ENCODE measurements at regions not wholly inside any gene's neighbourhood (a gene's known extent, or its start where the extent isn't known, plus 50 kb on each side); places are given as distances from the start of the nearest gene placed in this dataset.

- Mint-ChIP-seq H3K9me3 (peaks cover 12% of the 10 kb centered on the region), H3K27ac (no peak overlapping the region), H3K36me3 (no peaks in the 10 kb centered on the region), H3K4me1 (no peaks in the 10 kb centered on the region), H3K27me3 (ENCODE audit: low read depth) (no peaks in the 10 kb centered on the region), H3K4me3 (no peak overlapping the region)
- no peak for TF ChIP-seq CTCF (IDR thresholded peaks at IDR 0.05; ENCODE audit: unreplicated experiment)
- no peak for DNase-seq (ENCODE audit: low spot score in 2 of 2, unreplicated experiment in 2 of 2)
These were observed 89.2 kb upstream of the DSCAM start for GRCh38 chr21:40936178-40936577.

GRCh38 chr21:40936771-40937261 lies 89.9 kb upstream of the DSCAM start:
- TF ChIP-seq CTCF (IDR thresholded peaks at IDR 0.05; ENCODE audit: unreplicated experiment): no peak
- Mint-ChIP-seq H3K36me3 (no peaks in the 10 kb centered on the region), H3K27ac (no peak overlapping the region), H3K27me3 (ENCODE audit: low read depth) (no peaks in the 10 kb centered on the region), H3K4me1 (no peaks in the 10 kb centered on the region), H3K4me3 (no peak overlapping the region), H3K9me3 (peaks cover 5% of the 10 kb centered on the region)
- no peak for DNase-seq (ENCODE audit: low spot score in 2 of 2, unreplicated experiment in 2 of 2)

GRCh38 chr21:40938078-40938477 lies 91.1 kb upstream of the DSCAM start:
- no peak overlapping the region for H3K4me3 Mint-ChIP-seq
- no peaks in the 10 kb centered on the region for H3K36me3 Mint-ChIP-seq
- no peak overlapping the region for H3K27ac Mint-ChIP-seq
- H3K4me1 Mint-ChIP-seq: no peaks in the 10 kb centered on the region
- no peak for TF ChIP-seq CTCF (IDR thresholded peaks at IDR 0.05; ENCODE audit: unreplicated experiment)
- no peaks in the 10 kb centered on the region for H3K27me3 Mint-ChIP-seq (ENCODE audit: low read depth)
- peaks cover 4% of the 10 kb centered on the region for H3K9me3 Mint-ChIP-seq
- DNase-seq (ENCODE audit: low spot score in 2 of 2, unreplicated experiment in 2 of 2): no peak

GRCh38 chr21:40938611-40939010 lies 91.7 kb upstream of the DSCAM start:
- Mint-ChIP-seq H3K36me3 (no peaks in the 10 kb centered on the region), H3K27me3 (ENCODE audit: low read depth) (no peaks in the 10 kb centered on the region), H3K27ac (no peak overlapping the region), H3K9me3 (no peaks in the 10 kb centered on the region), H3K4me3 (no peak overlapping the region), H3K4me1 (no peaks in the 10 kb centered on the region)
- TF ChIP-seq CTCF (IDR thresholded peaks at IDR 0.05; ENCODE audit: unreplicated experiment): no peak
- no peak for DNase-seq (ENCODE audit: low spot score in 2 of 2, unreplicated experiment in 2 of 2)

- no peak overlapping the region for H3K4me3 Mint-ChIP-seq
- H3K9me3 Mint-ChIP-seq: peaks cover 20% of the 10 kb centered on the region
- H3K4me1 Mint-ChIP-seq: no peaks in the 10 kb centered on the region
- H3K27ac Mint-ChIP-seq: no peak overlapping the region
- DNase-seq (ENCODE audit: low spot score in 2 of 2, unreplicated experiment in 2 of 2): no peak
- no peaks in the 10 kb centered on the region for H3K36me3 Mint-ChIP-seq
- no peak for TF ChIP-seq CTCF (IDR thresholded peaks at IDR 0.05; ENCODE audit: unreplicated experiment)
- H3K27me3 Mint-ChIP-seq (ENCODE audit: low read depth): no peaks in the 10 kb centered on the region
These were observed 100.8 kb upstream of the DSCAM start for GRCh38 chr21:40947713-40948112.

- no peaks in the 10 kb centered on the region for H3K36me3 Mint-ChIP-seq
- DNase-seq (ENCODE audit: low spot score in 2 of 2, unreplicated experiment in 2 of 2): no peak
- no peaks in the 10 kb centered on the region for H3K4me1 Mint-ChIP-seq
- no peak for TF ChIP-seq CTCF (IDR thresholded peaks at IDR 0.05; ENCODE audit: unreplicated experiment)
- H3K4me3 Mint-ChIP-seq: no peak overlapping the region
- H3K27me3 Mint-ChIP-seq (ENCODE audit: low read depth): no peaks in the 10 kb centered on the region
- no peak overlapping the region for H3K27ac Mint-ChIP-seq
- H3K9me3 Mint-ChIP-seq: no peaks in the 10 kb centered on the region
These were observed 104.0 kb upstream of the DSCAM start for GRCh38 chr21:40950970-40951369.
